KOPT-K1 (cell line): ENCODE measurements at regions not wholly inside any gene's neighbourhood (a gene's known extent, or its start where the extent isn't known, plus 50 kb on each side); places are given as distances from the start of the nearest gene placed in this dataset.

Experiments
- H3K27ac ChIP-seq: fragments of 200-600 bp; sonication (generic); 2 replicates; pipeline ENCODE4 v1.5.1; 2016; ENCODE audit warnings: antibody characterized with exemption, mild to moderate bottlenecking, low read depth, low read length; ENCODE audit not compliant: poor library complexity, severe bottlenecking
- H3K36me3 ChIP-seq: fragments of 200-600 bp; sonication (generic); 2 replicates; pipeline ENCODE4 v1.5.1; 2017; ENCODE audit warnings: antibody characterized with exemption, mild to moderate bottlenecking, low read length, moderate library complexity; ENCODE audit not compliant: insufficient read depth
- H3K9me3 ChIP-seq: fragments of 200-600 bp; sonication (generic); 2 replicates; pipeline ENCODE4 v1.5.1; 2017; ENCODE audit warnings: antibody characterized with exemption, low read length, mild to moderate bottlenecking; ENCODE audit not compliant: insufficient read depth, poor library complexity, severe bottlenecking

DNA sequence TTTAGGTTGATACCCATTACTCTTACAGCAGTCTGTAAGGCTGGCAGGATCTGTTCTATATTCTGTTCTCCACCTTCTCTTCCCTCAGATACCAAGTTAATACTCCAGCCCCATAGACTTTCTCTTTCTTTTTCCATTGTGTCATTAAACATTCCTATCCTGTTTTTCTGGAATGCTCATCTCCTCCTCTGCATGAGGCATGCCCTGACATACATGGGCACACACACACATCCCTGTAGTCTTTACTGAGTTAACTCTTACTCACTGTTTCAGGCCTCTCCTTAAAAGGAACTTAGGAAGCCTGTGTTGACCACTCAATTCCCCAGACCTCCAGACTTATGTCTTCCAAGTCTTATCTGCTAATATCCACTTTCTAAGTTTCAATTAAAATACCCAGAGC lies 476.8 kb downstream of the METTL15 start:
- H3K27ac ChIP-seq = no peak overlapping the region
- no peaks in the 10 kb centered on the region for H3K36me3 ChIP-seq
- H3K9me3 ChIP-seq = no peaks in the 10 kb centered on the region

DNA sequence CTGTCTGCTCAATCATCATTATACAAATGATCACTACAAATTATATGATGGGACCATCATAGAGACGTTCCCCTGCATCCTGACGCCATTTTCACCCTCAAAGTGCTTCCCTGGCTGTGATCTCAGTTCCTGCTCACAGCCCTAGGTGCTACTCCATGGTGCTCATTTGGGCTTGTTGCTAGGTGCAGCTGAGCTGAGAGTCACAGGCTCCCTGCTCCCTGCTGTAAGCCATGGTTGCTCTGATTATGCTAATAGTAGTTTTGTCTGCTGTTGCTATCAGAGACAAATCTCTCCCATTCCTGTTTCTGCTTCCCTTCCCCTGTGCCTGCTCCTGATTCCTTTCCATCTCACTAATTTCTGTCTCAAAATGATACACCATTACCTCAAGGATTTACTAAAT lies 474.3 kb downstream of the METTL15 start:
- Histone ChIP-seq H3K27ac (no peak overlapping the region), H3K36me3 (no peaks in the 10 kb centered on the region), H3K9me3 (no peaks in the 10 kb centered on the region)

DNA sequence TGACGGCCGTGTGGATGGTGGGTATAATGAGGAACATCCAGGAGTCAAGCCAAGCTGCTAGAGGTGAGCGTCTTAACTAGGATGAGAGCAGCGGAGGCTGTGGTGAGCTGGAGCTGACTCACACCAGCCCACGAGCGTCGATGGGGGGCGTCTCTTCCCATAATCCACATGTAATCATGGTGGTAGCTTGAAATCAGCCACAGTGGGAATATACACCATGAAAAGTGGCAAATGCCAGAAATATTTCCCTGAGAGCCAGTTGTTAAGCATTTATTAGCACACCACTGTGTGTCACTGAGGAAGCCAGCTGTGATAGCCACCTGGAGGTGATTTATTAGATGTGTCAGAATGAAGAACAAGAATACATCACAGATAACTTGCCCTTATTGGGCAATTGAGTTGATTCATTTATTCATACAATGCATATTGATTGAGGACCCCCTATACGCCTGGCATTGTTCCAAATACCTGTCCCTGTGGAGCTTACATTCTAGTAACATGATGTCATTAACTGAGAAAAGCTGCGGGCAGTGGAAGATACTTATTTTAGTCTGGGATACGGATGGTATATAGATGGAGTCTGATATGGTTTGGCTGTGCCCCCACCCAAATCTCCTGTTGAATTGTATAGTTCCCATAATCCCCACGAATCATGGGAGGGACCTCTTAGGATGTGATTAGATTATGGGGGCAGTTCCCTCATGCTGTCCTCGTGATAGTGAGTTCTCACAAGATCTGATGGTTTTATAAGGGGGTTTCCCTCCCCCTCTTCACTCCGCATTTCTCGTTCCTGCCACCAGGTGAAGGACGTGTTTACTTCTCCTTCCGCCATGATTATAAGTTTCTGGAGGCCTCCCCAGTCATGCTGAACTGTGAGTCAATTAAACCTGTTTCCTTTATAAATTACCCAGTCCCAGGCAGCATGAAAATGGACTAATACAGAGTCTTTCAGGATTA lies 473.4 kb downstream of the METTL15 start:
- no peaks in the 10 kb centered on the region for H3K9me3 ChIP-seq
- H3K27ac ChIP-seq = no peak overlapping the region
- H3K36me3 ChIP-seq = no peaks in the 10 kb centered on the region

DNA sequence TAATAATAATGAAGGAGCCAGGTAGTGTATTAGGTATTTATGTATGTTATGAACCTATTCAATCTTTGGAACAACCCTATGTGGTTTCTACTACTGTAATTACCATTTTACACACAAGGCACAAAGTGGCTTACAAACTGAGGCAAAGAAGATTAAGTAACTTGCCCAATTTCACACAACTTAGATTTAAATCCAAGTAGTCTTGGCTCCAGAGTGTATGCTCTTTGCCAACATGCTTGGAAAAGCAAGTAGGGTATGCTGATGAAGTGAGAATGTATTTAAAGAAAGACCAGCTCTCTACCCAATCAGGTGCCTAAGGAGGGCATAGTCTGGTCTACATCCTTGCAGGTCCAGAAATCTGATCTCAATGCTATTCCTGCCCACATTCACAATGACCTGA lies 463.2 kb downstream of the METTL15 start:
- Histone ChIP-seq H3K36me3 (no peaks in the 10 kb centered on the region), H3K9me3 (no peaks in the 10 kb centered on the region), H3K27ac (no peak overlapping the region)

DNA sequence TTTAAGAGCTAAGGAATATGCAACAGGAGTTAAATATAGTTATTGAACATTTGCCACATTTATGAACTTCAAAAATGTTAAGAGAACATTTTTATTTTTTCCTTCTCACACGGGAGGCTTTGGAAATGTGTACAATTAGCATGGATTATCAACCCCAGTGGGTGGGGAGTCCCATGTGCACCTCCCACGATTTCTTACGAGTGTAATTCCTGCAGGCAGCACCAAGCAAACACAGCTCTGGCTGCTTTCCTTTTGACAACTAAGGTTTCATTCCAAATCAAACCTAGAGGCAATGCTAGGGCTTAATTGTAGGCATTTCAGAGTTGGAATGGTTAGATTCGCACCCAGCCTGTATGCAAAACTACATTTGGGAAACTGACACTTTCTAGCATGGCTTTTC lies 460.9 kb downstream of the METTL15 start:
- H3K9me3 ChIP-seq = no peaks in the 10 kb centered on the region
- H3K27ac ChIP-seq = no peak overlapping the region
- H3K36me3 ChIP-seq = no peaks in the 10 kb centered on the region

DNA sequence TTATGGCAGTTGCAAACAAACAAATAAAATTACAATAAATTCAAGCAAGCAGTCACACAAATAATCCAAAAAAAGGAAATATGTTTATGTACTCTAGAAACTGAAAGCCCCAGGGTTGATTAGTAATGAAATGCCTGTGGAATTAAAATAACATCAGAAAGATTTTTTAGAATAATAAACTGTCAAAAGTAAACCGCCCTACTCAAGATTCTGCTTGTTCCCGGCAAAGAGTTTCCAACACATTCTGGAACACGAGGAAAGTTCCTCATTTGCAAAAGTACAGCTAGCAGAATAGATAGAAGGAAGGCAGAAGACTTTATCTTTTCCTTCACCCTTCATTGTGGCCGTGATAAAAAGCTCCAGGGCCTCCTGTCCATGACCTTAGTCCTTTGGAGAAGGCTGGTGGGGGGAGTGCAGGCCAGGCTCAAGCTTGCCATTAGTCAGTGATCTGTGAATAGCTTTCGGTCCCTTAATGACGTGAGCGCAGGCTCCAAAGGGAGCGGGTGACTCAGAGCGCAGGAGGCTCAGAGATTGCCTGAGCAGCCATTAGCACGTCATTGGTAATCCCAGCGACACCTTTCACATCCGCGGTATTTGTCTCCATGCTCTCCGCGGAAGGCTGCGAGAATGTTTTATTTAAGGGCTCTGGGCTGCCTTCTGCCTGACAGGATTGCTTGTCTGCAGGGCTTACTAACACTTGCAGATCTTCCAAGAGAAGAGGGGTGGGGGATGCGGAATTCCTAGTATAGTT lies 458.3 kb downstream of the METTL15 start:
- Histone ChIP-seq H3K27ac (no peak overlapping the region), H3K9me3 (no peaks in the 10 kb centered on the region), H3K36me3 (no peaks in the 10 kb centered on the region)

DNA sequence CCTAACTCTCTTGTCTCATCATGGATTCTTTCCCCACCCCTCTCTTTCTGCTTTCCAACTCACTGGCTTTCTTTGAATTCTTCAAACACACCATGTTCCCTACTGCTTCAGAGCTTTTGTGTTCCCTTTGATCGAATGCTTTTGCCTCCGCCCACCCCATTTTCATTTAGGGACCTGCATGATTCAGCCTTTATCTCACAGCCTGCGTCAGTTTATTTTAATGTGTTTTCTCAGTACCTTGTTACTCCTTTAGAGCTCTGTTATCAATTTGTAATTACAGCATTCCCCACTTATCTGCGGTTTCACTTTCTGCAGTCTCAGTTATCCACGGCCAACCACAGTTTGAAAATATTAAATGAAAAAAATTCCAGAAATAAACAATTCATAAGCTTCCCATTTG lies 451.3 kb downstream of the METTL15 start:
- Histone ChIP-seq H3K36me3 (no peaks in the 10 kb centered on the region), H3K27ac (no peak overlapping the region), H3K9me3 (no peaks in the 10 kb centered on the region)

DNA sequence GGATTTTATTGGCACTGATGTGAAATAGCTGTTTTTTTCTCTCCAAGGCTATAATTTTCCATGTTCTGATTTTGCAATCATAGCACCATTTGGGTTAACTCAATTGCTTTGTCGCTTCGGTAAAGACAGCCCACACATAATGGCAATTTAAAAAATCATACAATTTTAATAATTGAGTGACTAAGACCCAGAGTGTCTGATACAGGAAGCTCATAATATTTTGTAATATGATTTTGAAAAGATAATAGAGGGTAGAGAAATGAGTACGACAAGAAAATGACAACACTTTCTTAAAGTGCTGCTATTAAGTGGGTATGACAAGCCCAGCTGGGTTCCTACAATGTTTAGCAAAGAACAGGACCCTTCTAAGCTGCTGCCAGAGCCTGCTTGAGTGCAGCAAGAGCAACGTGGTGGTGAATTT lies 439.1 kb downstream of the METTL15 start:
- Histone ChIP-seq H3K27ac (no peak overlapping the region), H3K9me3 (no peaks in the 10 kb centered on the region), H3K36me3 (no peaks in the 10 kb centered on the region)

DNA sequence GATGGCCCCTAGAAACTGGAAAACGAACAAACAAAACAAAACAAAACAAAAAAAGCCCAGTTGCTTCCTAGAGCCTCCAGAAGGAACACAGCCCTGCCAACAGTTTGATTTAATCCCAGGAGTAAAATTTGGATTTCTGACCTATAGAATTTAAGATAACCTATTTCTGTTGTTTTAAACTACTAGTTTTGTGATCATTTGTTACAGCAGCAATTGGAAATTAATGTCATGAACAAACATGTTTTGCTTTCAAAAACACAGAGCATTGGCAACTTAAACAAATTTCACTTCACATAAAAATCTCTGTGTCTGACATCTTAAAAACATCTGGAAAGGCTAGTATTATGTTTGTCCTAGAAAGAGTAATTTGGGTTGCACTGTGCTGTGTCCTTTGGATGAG lies 437.3 kb downstream of the METTL15 start:
- H3K27ac ChIP-seq = no peak overlapping the region
- no peaks in the 10 kb centered on the region for H3K9me3 ChIP-seq
- no peaks in the 10 kb centered on the region for H3K36me3 ChIP-seq

DNA sequence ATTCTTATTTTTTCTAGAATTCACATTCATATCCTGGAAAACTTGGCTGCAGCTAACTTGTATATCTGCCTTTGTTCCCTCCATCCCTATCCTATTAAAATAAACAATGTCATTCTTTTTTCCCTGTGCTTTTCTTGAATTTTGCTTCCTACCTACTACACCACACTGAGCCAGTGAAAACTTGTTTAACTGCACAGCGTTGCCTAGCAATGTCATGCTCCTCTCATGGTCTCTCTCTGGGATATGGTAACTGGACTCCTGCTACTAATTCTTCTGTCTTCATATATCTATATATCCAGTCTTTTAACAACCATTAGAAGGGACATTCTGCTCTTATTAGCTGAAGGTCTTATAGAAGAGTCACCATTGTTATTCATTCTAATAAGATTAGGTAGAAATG lies 434.4 kb downstream of the METTL15 start:
- Histone ChIP-seq H3K36me3 (no peaks in the 10 kb centered on the region), H3K9me3 (no peaks in the 10 kb centered on the region), H3K27ac (no peak overlapping the region)

DNA sequence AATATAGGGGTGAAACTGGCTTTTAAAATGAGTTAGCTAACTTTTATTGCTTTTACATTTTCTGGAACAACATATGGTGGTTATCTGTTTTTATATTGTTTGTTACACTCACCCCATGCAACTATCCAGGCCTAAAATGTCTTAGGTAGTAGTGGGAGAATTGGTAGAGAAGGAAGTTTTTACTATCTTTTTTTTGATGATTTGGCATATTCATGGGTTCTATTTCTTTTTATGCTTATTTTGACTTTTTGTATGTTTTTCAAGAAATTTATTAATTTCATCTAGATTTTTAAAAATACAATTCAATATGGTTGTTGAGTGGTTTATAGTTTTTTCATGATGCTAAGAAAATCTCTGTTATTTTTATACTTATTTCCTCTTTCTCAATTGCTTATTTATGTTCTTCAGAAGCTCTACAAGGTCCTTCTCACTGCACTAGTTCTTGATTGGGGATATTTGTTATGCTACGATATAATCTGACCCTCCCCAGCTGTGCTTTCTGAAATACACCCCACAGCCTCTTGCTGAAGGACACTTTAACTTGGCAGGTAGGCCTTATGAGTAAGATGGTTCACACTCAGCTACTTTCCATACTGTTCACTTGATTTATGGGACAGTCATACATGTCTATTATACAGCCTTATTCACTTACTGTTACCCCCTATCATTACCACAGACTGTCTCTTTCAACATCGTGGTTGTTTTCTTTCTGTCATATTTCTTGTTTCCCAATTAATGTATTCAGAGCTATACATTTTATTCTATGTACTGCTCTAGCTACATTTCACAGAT lies 431.2 kb downstream of the METTL15 start:
- Histone ChIP-seq H3K36me3 (no peaks in the 10 kb centered on the region), H3K9me3 (no peaks in the 10 kb centered on the region), H3K27ac (no peak overlapping the region)

DNA sequence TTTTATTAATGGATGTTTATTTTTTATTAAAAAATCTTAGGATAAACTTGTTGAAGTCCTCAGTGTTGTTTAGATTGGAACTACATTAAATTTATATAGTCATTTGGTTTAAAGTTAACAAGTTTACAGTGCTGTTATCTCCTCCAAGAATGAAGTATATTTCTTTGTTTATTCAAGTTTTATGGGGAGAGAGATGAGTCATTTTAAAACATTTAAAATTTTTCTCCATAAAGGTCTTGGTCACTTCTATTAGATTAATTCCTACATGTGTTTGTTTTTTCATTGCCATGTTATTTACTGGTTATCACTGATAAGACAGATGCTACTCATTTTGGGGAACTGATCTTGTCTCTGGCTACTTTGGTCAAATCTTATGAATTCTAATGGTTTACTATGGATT lies 429.6 kb downstream of the METTL15 start:
- Histone ChIP-seq H3K36me3 (no peaks in the 10 kb centered on the region), H3K27ac (no peak overlapping the region)

DNA sequence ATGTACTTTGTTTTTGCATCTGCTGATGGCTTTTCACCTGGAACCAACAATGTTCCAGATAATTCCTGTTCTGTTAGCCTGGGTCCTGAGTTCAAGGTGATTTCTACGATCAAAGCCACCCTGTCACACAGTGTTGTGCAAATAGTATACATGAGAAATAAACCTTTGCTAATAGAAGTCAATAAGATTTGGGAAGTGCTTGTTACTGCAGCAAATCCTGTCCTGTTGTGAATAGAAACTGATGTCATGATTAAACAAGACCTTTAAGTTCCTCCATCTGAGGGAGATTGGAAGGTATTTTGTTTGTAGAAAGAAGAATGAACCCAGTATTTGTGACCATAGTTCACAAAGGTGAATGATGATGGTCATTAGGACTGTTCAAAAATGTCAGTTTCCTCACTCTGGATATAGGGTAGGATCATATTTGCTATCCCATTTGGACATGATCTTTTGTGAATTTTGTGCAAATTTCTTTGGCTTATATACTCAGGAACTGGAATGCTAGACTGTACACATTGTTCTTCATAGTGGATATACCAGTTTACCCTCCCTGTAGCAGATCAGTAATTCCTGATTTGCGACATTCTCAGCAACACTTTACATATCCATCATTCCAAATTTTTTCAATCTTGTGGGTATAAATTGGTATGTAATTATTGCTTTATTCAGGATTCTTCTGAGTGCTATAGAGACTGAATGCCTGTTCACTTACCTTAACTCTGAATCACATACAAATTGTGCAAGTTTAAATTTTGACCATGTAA lies 428.5 kb downstream of the METTL15 start:
- no peaks in the 10 kb centered on the region for H3K9me3 ChIP-seq
- no peak overlapping the region for H3K27ac ChIP-seq
- H3K36me3 ChIP-seq = no peaks in the 10 kb centered on the region

More for the DNA sequence above, 429.6 kb downstream of the METTL15 start:
- H3K9me3 ChIP-seq = no peaks in the 10 kb centered on the region

DNA sequence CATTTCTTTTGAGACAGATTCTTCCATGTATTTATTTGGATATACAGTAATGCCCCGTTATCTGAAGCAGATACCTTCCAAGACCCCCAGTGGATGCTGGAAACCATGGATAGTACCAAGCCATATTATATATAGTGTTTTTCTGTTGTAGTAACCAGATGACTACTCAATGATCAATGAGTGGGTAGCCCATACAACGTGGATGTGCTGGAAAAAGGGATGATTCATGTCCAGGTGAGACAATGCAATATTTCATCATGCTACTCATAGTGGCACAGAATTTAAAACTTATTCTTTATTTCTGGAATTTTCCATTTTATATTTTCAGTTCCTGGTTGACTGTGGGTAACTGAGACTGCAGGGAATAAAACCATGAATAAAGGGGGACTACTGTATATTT lies 427.5 kb downstream of the METTL15 start:
- no peak overlapping the region for H3K27ac ChIP-seq
- no peaks in the 10 kb centered on the region for H3K9me3 ChIP-seq
- H3K36me3 ChIP-seq = no peaks in the 10 kb centered on the region
